HG02884 (cell line): ENCODE measurements at regions not wholly inside any gene's neighbourhood (a gene's known extent, or its start where the extent isn't known, plus 50 kb on each side); places are given as distances from the start of the nearest gene placed in this dataset.

Experiments
- ATAC-seq: cut with Tn5 transposase; IDR thresholded peaks from one replicate; pipeline ENCODE4 v1.9.1; 2021; ENCODE audit warnings: mild to moderate bottlenecking, moderate library complexity; ENCODE audit not compliant: unreplicated experiment

GRCh38 chr11:115700981-115701875 lies 197.0 kb upstream of the CADM1 start:
- ATAC-seq: no peak

GRCh38 chr11:115700496-115700895 lies 196.3 kb upstream of the CADM1 start:
- no peak for ATAC-seq

- ATAC-seq: no peak
Measured at GRCh38 chr11:115699733-115700132, 195.5 kb upstream of the CADM1 start.

GRCh38 chr11:115699326-115699725 lies 195.1 kb upstream of the CADM1 start:
- no peak for ATAC-seq

GRCh38 chr11:115698243-115698642 lies 194.0 kb upstream of the CADM1 start:
- ATAC-seq: no peak

- ATAC-seq: no peak
Measured at GRCh38 chr11:115696563-115696962, 192.3 kb upstream of the CADM1 start.

GRCh38 chr11:115695677-115696364 lies 191.6 kb upstream of the CADM1 start:
- no peak for ATAC-seq

- no peak for ATAC-seq
Measured at GRCh38 chr11:115693002-115693401, 188.8 kb upstream of the CADM1 start.

GRCh38 chr11:115691030-115691429 lies 186.8 kb upstream of the CADM1 start:
- ATAC-seq: no peak

- no peak for ATAC-seq
Measured at GRCh38 chr11:115687934-115688333, 183.7 kb upstream of the CADM1 start.

GRCh38 chr11:115684699-115685098 lies 180.5 kb upstream of the CADM1 start:
- ATAC-seq: no peak

GRCh38 chr11:115684135-115684534 lies 179.9 kb upstream of the CADM1 start:
- no peak for ATAC-seq

- ATAC-seq: no peak
Measured at GRCh38 chr11:115682888-115683287, 178.7 kb upstream of the CADM1 start.

- ATAC-seq: no peak
Measured at GRCh38 chr11:115682101-115682500, 177.9 kb upstream of the CADM1 start.

GRCh38 chr11:115679945-115680344 lies 175.7 kb upstream of the CADM1 start:
- no peak for ATAC-seq

GRCh38 chr11:115678942-115679341 lies 174.7 kb upstream of the CADM1 start:
- no peak for ATAC-seq

- no peak for ATAC-seq
Measured at GRCh38 chr11:115677190-115677589, 173.0 kb upstream of the CADM1 start.

GRCh38 chr11:115676768-115677167 lies 172.6 kb upstream of the CADM1 start:
- ATAC-seq: no peak

- no peak for ATAC-seq
Measured at GRCh38 chr11:115676206-115676605, 172.0 kb upstream of the CADM1 start.

GRCh38 chr11:115674937-115675544 lies 170.8 kb upstream of the CADM1 start:
- no peak for ATAC-seq

GRCh38 chr11:115674176-115674936 lies 170.1 kb upstream of the CADM1 start:
- ATAC-seq: no peak
